Superior temporal gyrus (tissue), 1 donor: ENCODE measurements at regions not wholly inside any gene's neighbourhood (a gene's known extent, or its start where the extent isn't known, plus 50 kb on each side); places are given as distances from the start of the nearest gene placed in this dataset.

Experiments used
- DNase-seq: peaks from one replicate; pipeline ENCODE4 v3.0.0-alpha.2; 2016; ENCODE audit errors: extremely low spot score

DNA sequence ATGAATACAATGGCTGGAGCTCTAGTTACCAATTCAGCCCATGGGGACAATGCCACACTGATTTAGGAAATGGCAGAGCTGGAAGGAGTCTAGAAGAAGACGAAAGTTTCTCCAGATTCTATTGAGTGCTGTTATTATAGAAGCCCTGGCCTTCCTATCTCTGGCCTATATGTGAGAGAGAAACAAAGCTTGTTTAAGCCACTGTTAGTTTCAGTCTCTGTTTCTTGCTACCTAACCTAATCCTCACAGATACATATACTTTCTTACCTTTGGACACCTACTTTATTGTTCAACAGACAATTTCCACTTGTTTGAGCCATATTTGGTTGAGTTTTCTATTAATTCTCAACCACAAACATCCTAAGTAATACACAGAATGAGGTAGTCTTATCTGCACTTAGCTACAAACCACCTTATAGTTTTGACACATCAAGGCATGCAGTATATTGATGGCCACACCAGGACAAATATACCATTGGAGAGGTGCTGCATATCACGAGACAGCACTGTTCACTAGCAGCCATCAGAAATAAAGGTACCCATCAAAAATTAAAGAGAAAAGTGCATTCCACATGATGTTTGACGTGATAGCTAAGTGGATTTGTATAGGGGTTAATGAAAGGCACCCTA lies 190.2 kb downstream of the SMIM20 start:
- no peak for DNase-seq

DNA sequence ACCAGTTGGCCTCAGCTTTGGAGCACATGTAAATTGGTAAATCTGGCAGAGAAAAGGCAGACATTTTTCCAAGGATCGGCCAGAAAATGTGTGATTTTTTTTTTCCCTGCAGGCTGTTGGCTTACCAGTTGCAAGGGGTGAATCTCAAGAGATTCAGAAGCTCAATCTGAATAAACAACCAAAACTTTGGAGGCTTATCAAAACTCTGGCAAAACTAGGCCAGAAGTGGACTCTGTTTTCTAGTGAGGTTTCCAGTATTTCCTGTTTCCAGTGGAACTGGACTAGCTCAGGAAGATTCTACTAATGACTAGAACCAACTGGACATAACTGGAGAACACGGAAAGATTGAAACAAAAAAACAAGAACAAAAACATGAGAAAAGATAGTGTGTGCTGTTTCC lies 191.3 kb downstream of the SMIM20 start:
- no peak for DNase-seq

DNA sequence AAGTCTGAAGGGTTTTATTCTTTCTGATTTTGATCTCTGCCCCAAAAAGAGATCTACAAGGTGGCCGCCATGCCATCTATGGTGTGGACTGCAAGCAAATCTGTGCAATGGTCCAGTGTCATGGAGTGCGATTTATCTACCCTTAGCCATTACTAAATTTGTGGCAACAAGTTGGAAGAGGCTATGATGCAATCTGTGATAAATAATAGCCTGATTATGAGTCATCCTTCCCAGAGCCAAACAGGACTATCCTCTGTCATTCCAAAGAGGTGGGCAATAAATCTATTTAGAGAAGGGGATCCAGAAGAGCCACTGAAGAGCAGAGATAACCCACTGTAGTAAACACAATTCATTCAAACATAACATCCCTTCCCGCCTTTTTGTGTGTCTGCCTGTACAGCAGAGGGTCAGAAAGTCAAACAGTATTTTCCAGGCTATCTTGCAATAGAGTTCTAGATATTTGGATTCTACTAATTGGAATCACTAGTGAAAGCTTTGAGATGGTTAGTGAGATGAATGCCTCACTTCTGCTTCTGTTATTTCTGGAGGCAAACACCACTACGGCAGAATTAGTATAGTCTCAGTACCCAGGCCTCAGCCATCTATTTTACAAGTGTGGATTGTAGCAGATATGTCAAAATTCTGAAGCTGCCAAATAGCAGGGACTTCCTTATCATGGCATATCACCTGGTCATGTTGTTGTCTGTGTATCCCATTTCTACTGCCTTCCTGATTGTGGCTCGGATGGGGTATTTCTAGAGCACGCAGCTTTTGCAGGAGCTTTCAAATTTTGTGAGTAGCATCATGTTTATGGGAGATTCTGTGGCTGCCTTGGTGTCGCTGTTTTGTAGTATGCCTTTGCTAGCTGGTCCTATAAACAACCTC lies 192.0 kb downstream of the SMIM20 start:
- no peak for DNase-seq

DNA sequence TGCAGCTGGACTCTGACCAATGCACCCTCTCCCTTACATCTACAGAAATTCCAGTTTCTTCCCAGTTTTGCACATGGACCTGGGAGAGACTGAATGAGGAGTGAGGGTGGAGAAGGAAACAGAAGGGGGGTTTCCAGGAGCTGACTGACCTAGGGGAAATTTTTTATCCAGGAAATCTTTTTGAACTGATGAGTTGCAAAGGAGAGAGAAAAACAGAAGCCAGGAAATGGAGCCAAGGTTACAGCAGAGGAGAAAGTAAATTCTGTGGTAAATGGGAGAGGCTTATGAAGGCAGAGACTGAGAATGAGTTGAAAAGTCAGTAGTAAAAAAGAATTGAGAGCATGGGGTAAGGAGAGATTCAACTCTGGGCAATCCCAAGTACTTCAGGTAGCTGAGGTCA lies 192.8 kb downstream of the SMIM20 start:
- no peak for DNase-seq

DNA sequence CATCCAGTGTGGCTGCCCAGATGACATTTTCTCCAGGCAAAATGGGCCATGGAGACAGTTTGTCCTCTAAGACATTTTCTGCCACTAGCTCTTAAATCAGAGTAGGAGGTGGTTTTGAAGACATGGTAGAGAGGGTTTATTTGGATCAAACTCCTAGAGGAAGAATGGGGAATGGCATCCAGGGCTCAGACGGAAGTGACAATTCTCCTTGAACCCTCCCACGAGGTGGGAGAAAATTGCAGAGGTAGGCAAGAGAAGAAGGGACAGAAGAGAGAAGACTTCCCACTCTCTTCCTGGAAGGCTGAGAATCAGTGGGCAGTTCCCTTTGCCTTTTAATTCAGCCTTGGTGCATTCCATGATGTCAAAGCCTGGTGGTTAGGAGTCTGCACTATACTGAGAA lies 194.0 kb downstream of the SMIM20 start:
- no peak for DNase-seq

DNA sequence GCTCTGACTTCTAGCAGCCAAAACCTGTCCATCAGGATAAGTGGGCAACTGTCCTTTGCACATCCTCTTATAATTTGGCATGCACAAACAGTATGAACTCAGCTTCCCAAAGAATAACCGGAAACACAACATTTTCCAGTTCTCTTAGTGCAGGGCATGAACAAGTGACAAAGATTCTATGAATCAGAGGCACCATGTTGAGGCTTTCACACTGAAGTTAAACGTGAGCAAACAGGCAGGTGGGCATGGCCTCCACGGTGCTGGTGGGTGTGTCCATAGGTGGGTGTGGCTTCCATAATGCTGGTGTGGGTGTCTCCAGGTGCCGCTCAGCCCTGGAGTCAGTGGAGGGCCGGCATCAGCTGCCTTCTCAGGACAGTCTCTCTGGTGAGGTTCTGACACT lies 196.5 kb downstream of the SMIM20 start:
- DNase-seq, result no peak

DNA sequence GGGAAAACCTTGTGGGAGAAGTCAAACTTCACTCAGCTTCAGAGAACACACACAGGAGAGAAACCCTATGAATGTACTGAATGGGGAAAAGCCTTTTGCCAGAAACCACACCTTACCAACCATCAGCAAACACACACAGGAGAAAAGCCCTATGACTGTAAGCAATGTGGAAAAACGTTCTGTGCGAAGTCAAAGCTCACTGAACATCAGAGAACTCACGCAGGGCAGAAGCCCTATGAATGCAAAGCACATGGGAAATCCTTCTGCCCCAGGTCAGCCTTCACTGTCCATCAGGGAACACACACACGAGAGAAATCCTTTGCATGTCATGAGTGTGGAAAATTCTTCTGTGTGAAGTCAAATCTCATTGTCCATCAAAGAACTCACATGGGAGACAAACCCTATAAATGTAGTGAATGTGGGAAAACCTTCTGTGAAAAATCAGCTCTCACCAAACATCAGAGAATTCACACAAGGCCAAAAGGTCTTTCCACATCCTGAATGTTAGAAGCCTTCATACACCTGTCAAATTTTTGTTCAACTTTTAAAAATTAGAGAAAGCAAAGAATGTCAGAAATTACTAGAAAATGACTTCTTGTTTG lies 199.4 kb downstream of the SMIM20 start:
- DNase-seq, result no peak

DNA sequence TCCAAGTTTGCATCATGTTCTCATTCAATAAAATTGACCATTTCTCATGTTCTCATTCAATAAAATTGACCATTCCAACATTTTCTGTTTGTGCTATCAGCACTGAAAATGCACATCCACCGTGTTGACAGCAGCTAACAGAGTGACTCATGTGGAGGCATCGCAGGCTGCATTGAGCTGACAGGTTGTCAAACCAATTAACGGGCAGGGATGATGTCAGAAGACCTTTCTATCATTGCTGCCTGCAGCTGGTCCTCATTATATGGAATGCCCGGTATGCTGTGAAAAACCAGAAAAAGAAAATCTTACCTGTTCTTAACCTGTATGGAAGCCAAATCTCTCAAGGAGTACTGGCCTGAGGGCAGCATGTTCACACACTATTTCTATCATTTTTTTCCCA lies 202.0 kb downstream of the SMIM20 start:
- DNase-seq, result no peak

DNA sequence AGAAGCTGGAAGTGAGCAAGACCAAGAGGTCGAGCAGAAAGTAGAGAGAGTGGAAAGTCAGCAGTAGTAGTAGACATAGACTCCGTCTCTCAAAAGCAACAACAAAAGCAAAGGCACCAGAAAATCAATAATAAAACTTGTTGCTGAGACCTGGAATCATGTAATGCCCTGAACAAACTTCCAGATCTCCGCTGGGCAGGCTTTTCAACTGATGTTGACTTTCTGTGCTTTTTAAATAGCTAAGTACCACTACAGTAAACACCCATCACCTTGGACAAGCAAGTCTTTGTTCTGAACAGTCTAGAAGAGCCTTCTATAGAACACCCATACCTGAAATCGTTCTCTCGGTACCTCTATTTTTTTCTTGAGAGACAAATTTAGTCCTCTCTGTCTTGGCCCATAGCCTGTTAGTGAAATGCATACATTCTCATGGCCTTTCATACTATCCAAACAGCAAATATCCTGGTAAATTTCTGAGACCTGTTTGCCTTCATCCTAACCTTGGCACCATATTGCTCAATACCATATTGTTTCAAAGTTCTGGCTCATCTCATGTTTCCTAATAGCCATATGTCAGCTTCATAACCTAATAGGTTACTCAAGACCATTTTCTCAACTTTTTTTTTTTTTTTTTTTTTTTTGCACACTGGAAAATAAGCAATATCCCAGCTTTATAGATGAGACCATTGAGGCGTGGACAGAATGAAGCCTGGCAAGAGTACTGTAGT lies 200.6 kb upstream of the RBPJ start:
- DNase-seq, result no peak

DNA sequence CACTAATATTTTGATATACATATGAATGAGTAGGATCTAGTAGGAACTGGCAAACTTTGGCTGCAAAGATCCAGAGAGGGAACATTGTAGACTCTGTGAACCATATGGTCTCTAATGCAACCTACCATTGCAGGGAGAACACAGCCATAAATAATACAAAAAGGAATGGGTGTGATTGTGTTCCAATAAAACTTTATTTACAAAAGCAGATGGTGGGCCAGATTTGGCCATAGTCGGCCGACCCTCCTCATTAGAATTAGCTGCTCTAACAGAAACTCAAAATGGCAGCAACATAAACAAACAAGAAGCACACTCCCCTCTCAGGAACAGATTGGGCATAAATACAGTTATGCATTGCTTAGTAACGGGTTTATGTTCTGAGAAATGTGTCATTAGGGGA lies 198.1 kb upstream of the RBPJ start:
- no peak for DNase-seq

DNA sequence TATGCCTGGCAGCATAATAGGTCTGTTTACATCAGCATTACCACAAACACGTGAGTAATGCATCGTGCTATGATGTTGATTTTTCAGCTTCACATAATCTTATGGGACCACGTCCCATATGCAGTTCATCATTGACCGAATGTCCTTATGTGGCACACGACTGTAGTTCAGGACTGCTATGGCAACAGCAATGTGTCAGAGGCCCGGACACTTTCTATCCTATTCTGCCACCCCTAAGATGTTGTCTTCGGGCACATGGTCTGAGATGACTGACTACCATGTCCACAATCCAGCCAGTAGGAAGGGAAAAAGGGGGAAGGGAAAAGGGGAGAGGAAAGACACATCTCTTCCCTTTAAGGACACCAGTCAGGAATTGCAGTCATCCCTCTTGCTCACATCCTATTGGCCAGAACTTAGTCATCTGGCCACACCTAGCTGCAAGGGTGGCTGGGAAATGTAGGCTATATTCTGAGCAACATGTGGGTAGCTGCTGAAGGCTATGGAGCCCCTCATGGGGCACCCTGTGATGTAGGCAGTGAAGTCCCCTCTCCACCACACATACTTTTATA lies 196.0 kb upstream of the RBPJ start:
- DNase-seq, result no peak

DNA sequence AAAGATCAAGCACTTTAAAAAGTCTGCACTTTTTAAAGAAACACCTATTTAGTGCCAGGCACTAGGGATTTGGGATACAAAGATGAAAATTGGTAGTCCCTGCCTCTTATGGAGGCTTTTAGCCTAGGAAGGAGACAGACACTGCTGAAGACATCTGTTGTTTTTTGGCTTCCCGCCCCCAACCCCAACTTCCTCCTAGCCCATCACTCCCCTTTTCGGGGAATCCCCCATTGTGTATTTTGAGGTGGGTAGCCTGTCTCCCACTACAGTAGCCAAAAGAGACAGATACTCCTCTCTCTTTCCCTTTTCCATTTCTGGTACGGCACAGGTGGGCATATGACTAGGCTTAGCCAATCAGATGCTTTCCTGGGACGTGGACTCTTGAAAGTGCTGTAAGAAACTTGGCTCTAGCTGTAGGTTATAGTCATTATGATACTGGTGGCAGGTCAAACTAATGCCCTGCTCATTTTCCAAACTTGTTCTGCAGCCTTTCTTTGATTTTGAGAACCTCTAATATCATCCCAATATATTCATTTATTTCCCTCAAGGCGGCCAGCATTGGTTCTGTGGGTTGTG lies 194.6 kb upstream of the RBPJ start:
- DNase-seq, result no peak

DNA sequence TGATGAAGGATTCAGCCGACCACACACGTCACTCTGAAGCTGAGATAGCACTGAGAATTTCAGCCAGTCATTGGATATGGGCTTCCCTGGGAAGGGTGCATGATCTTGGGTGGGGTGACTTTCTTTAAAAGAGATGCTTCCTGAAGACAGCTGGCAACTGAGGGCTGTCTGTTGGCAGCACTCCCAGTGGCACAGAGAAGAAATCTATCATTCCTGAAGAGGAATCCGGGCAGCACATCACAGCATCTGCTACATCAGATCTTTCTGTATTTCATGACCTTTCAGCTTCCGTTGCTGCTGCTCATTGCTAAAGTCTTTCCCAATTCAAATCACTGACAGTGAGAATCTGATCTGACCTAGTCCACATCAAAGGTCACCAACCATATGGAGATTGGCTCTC lies 193.8 kb upstream of the RBPJ start:
- no peak for DNase-seq

DNA sequence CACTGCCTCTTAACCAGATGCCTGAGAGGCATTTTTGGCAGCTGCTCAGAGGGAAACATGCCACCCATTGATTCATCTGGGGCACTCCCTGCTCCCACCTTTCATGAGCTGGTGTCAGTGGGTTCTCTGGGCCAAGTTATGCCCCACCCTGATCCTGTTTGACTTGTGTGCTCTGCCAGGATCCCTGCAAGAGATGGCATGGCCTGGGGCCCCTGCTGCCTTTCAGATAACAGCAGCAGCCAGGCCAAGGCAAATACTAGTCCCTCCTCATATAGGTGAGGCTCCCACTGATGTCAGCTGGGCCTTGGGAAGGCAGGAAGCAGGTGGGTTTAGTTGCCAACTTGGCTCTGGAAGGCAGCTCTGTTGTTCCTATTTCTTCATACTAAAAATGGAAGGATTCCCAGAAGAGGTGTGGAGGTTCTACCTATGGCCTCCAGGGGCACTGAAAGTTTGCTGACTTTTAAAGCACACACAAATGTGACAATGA lies 192.9 kb upstream of the RBPJ start:
- DNase-seq, result no peak

DNA sequence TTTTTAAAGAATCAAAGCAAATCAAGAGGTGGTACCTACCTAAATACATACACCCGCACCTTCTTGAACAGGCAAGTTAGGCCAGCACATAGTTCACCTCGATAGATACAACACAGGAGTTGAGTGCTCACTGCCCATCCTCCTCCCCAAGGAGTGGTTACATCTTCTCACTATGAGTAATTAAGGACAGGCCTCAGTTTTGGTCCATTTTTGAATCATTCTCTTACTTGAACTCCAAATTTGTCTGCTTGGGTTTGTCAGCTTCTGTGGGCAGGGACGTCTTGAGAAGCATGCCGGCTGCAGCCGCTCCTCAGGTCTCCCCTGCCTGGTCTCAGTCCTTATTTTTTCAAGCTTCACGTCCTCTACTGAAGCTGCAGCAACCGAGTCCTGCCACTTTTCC lies 190.6 kb upstream of the RBPJ start:
- DNase-seq, result no peak

DNA sequence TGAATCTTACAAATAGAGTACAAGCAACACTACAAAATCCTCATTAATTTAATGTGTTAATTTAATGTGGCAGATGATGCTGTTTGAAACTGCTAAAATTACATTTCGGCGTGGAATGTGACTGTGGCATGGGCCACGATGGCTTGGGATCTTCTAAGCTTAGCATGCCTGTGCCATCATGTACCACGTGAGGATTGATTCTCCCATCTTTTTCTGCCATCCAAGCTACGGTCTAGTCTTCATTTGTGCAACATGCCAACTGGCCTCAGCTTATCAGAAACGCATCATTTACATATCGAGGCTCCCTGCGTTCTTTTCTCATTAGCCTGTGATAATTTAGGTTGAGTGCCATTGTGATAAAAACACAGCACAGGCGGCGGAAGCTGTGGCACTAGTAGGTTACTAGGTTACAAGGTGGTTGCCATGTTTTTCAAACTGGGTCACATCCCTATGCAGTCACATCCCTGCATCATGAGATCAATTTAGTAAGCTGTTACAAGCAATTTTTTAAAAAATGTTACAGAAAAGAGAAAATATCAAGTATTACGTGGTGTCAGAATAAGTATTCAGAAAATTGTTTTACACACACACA lies 189.9 kb upstream of the RBPJ start:
- DNase-seq, result no peak

DNA sequence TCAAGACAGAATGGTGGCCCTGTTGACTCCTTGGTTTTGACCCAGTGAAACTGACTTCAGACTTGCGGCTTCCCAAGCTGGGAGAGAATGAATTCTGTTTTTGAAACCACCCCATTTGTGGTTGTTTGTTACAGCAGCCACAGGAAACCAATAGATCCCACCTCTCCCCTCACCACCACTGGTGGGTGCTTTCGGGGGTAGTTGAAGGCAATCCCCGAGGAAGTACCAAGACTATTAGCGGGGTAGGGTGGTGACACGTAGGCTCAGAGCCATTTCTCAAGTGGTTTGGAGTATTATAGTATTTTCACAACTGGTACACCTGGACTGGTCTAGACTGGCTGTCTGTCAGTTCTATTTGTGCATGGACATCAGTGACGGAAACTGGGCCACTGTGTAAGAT lies 189.1 kb upstream of the RBPJ start:
- no peak for DNase-seq

DNA sequence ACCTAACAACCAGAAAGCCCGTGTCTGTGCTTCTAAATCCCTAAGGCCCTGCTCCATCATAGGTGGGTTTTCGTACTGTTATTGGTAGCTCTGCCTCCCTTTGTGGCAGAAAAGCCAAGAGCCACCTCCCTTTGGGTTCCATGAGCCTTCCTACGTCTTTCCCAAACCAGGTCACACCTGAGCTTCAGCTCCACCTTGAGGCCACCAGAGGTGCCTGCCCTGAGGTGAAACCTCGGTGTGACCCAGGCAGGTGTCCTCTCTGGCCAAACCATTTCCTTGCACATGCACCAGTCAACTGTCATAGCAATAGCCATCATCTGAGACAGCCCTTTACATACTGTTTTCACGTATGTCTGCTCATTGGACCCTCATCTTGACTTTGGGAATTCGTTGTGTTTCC lies 188.0 kb upstream of the RBPJ start:
- no peak for DNase-seq

DNA sequence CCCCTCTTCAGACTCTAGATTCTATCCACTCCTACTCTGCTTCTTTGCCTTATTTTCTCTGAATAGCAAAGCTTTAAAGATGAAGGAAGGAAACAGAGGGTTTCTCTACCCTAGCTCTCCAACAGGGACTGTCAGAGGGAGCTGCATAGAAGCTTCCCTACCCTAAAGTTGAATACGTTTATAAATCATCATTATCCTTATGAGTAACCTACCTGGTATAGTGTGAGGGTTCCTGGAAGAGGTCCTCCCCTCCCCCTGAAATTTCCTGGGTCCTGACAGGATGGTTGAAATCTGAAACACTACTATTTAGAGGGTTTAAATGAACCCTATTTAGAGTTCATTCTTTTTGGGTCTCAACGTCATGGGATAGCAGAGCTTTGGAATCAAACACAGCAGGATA lies 187.0 kb upstream of the RBPJ start:
- DNase-seq, result no peak

DNA sequence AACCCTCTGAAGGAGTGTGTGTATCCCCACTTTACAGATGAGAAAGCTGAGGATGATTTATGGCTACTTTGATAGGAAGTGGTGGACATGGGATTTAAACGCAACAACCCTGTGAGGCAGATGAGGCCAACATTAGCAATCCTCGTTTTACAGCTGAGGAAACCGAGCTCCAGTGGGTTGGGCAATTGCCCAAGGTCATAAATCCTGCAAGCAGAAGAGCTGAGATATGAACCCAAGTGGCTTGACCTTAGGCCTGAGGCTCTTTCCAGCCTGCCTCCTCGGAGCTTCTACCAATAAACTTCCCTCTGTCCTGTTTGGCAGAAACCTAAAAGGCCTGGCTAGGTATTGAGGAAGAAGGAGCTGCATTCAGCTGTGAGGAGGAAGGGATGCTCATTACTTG lies 185.5 kb upstream of the RBPJ start:
- no peak for DNase-seq

DNA sequence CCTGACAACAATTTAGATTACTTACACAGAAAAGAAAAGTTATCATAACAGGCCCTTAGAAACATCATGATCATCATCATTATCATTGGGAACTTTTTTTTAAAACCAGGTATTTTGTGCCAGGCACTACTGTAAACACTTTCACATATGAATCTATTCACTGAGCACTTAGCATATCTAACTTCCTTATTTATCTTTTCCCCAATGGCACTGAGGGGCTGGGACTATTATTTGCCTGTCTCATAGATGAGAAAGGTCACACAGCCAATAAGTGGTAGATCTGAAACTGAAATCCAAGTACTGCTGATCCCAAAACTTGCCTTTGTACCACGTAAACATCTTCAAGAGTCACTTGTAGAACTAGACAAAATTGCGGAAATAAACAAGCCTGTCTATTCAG lies 184.2 kb upstream of the RBPJ start:
- DNase-seq, result no peak
